Heart left ventricle (tissue), 13 donors: ENCODE measurements at regions not wholly inside any gene's neighbourhood (a gene's known extent, or its start where the extent isn't known, plus 50 kb on each side); places are given as distances from the start of the nearest gene placed in this dataset.
"Not testable (repeated sequence)": the region's sequence is repeated elsewhere in the genome, so short reads cannot be mapped to it uniquely, and the experiment has no call there.

ENCODE experiments used
- POLR2A ChIP-seq, 2 donors: fragments of 450-650 bp; IDR thresholded peaks; one replicate each; pipeline ENCODE4 v1.6.1; 2017; ENCODE audit warnings: antibody characterized with exemption in 2 of 2, mild to moderate bottlenecking in 2 of 2, moderate library complexity in 2 of 2
- TF ChIP-seq, protein P1 (sequence below), 12 donors: fragments of 200-600 bp; sonication (generic) in 4 of 12; IDR thresholded peaks; one replicate each; pipeline versions ENCODE4 v1.5.0 to v1.8.0; 2018 to 2022; ENCODE audit warnings: antibody characterized with exemption in 12 of 12, mild to moderate bottlenecking in 5 of 12
- donor health status: ischemic (EF 13 %, LVEDD 7.1; RV severe dilation, severe dysfunction).
- donor health status: DM: no; HTN: yes; CAD: no.
- donor health status: DM: no; HTN: no; CAD: no.
- donor health status: ischemic (EF 25% LVEDD 6.9; RV normal size, moderate dysfunction).
- donor health status: ischemic (EF 25% LVEDD 5.7; RV mildly dilated, moderate dysfunction).
- donor health status: ischemic (EF 35%, LVEDD 5.7; RV mildly dilated, moderate dysfunction).
- donor health status: nonischemic (EF 11% LVEDD 7.7; RV severe dilation, severe dysfunction).
- donor health status: DM: yes; HTN: yes; CAD: no.
- donor health status: PGD.
- donor health status: ischemic (EF 29% LVEDD 5.4; RV normal size, mild dysfunction).
- donor health status: nonischemic (EF 23%, LVEDD 6.1; RV moderate dilation, normal function).

DNA sequence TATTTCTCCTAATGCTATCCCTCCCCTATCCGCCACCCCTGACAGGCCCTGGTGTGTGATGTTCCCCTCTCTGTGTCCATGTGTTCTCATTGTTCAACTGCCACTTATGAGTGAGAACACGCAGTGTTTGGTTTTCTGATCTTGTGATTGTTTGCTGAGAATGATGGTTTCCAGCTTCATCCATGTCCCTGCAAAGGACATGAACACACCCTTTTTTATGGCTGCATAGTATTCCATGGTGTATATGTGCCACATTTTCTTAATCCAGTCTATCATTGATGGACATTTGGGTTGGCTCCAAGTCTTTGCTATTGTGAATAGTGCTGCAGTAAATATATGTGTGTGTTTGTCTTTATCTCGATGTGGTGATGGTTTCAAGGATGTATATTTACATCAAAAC lies 353.4 kb downstream of the PTPRU start:
- TF ChIP-seq, protein P1, sequence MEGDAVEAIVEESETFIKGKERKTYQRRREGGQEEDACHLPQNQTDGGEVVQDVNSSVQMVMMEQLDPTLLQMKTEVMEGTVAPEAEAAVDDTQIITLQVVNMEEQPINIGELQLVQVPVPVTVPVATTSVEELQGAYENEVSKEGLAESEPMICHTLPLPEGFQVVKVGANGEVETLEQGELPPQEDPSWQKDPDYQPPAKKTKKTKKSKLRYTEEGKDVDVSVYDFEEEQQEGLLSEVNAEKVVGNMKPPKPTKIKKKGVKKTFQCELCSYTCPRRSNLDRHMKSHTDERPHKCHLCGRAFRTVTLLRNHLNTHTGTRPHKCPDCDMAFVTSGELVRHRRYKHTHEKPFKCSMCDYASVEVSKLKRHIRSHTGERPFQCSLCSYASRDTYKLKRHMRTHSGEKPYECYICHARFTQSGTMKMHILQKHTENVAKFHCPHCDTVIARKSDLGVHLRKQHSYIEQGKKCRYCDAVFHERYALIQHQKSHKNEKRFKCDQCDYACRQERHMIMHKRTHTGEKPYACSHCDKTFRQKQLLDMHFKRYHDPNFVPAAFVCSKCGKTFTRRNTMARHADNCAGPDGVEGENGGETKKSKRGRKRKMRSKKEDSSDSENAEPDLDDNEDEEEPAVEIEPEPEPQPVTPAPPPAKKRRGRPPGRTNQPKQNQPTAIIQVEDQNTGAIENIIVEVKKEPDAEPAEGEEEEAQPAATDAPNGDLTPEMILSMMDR (IDR thresholded peaks at IDR 0.05) = not testable (repeated sequence)
- TF ChIP-seq POLR2A (IDR thresholded peaks at IDR 0.05) = not testable (repeated sequence)
